HG03520 (cell line): ENCODE measurements at regions not wholly inside any gene's neighbourhood (a gene's known extent, or its start where the extent isn't known, plus 50 kb on each side); places are given as distances from the start of the nearest gene placed in this dataset.
A peak's percentile ranks its signal among the peaks of the same experiment; 100 is the strongest.

Experiments used
- ATAC-seq: cut with Tn5 transposase; IDR thresholded peaks from one replicate; pipeline ENCODE4 v1.9.1; 2021; ENCODE audit warnings: mild to moderate bottlenecking, moderate library complexity; ENCODE audit not compliant: unreplicated experiment

GRCh38 chr13:31853643-31854326 lies 114.5 kb downstream of the RXFP2 start:
- no peak for ATAC-seq

- no peak for ATAC-seq
Observed at GRCh38 chr13:31859571-31859970, 120.2 kb downstream of the RXFP2 start.

- no peak for ATAC-seq
Observed at GRCh38 chr13:31860002-31860401, 120.7 kb downstream of the RXFP2 start.

- peak; percentile 58 for ATAC-seq
Observed at GRCh38 chr13:31862828-31863227, 123.5 kb downstream of the RXFP2 start.

- no peak for ATAC-seq
Observed at GRCh38 chr13:31864307-31864706, 125.0 kb downstream of the RXFP2 start.

GRCh38 chr13:31866099-31866498 lies 126.8 kb downstream of the RXFP2 start:
- no peak for ATAC-seq

GRCh38 chr13:31867709-31868108 lies 128.4 kb downstream of the RXFP2 start:
- no peak for ATAC-seq

GRCh38 chr13:31869582-31869981 lies 130.3 kb downstream of the RXFP2 start:
- ATAC-seq = no peak

GRCh38 chr13:31870511-31870910 lies 131.2 kb downstream of the RXFP2 start:
- no peak for ATAC-seq

- no peak for ATAC-seq
Observed at GRCh38 chr13:31873145-31873544, 133.8 kb downstream of the RXFP2 start.

- ATAC-seq = no peak
Observed at GRCh38 chr13:31875134-31875533, 135.8 kb downstream of the RXFP2 start.

- ATAC-seq = no peak
Observed at GRCh38 chr13:31878052-31878451, 138.7 kb downstream of the RXFP2 start.

- ATAC-seq = no peak
Observed at GRCh38 chr13:31878495-31878894, 139.2 kb downstream of the RXFP2 start.

GRCh38 chr13:31878955-31879354 lies 139.6 kb downstream of the RXFP2 start:
- ATAC-seq = no peak

- ATAC-seq = no peak
Observed at GRCh38 chr13:31880851-31881494, 141.6 kb downstream of the RXFP2 start.

- no peak for ATAC-seq
Observed at GRCh38 chr13:31881495-31881882, 142.2 kb downstream of the RXFP2 start.

- ATAC-seq = no peak
Observed at GRCh38 chr13:31882794-31883193, 143.5 kb downstream of the RXFP2 start.

- no peak for ATAC-seq
Observed at GRCh38 chr13:31884556-31884955, 145.2 kb downstream of the RXFP2 start.

- ATAC-seq = no peak
Observed at GRCh38 chr13:31885994-31886393, 145.6 kb upstream of the FRY start.

- no peak for ATAC-seq
Observed at GRCh38 chr13:31887286-31887685, 144.3 kb upstream of the FRY start.

GRCh38 chr13:31890946-31891345 lies 140.6 kb upstream of the FRY start:
- no peak for ATAC-seq

GRCh38 chr13:31891472-31891871 lies 140.1 kb upstream of the FRY start:
- no peak for ATAC-seq

- ATAC-seq = no peak
Observed at GRCh38 chr13:31894931-31895330, 136.6 kb upstream of the FRY start.
